ENCODE measurements at regions not wholly inside any gene's neighbourhood (a gene's known extent, or its start where the extent isn't known, plus 50 kb on each side); places are given as distances from the start of the nearest gene placed in this dataset.

DNA sequence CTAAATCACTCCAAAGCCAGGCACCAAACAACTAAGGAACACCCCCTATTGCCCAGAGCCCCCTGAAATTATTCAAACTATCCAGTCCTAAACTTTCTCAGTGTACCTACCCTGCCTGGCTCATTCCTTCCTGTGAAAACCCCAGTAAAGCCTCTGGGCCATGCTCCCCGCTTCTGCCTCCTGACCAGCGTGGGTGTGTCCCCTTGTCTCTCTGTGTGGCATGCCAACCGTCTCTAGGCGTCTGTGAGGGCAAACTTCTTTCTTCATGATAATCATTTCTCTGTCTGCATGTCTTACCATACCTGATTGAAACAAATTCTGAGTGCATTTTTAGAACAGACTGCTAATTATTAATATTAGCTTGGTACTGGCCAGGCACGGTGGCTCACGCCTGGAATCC lies 75.1 kb upstream of the EPCAM start:
- TF ChIP-seq EP300 (conservative IDR thresholded peaks at IDR 0.05; ENCODE audit: poor library complexity, severe bottlenecking) = no peak
- TF ChIP-seq, protein P1, sequence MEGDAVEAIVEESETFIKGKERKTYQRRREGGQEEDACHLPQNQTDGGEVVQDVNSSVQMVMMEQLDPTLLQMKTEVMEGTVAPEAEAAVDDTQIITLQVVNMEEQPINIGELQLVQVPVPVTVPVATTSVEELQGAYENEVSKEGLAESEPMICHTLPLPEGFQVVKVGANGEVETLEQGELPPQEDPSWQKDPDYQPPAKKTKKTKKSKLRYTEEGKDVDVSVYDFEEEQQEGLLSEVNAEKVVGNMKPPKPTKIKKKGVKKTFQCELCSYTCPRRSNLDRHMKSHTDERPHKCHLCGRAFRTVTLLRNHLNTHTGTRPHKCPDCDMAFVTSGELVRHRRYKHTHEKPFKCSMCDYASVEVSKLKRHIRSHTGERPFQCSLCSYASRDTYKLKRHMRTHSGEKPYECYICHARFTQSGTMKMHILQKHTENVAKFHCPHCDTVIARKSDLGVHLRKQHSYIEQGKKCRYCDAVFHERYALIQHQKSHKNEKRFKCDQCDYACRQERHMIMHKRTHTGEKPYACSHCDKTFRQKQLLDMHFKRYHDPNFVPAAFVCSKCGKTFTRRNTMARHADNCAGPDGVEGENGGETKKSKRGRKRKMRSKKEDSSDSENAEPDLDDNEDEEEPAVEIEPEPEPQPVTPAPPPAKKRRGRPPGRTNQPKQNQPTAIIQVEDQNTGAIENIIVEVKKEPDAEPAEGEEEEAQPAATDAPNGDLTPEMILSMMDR (IDR thresholded peaks at IDR 0.05; ENCODE audit: poor library complexity, severe bottlenecking) = no peak

All from neural cell (in vitro differentiated cells).